Brain pericyte (primary cell): ENCODE measurements at regions not wholly inside any gene's neighbourhood (a gene's known extent, or its start where the extent isn't known, plus 50 kb on each side); places are given as distances from the start of the nearest gene placed in this dataset.
"Not testable (repeated sequence)": the region's sequence is repeated elsewhere in the genome, so short reads cannot be mapped to it uniquely, and the experiment has no call there.

ENCODE experiments used
- DNase-seq: peaks from one replicate; pipeline ENCODE4 v3.0.0-alpha.2; 2012; ENCODE audit warnings: low read depth, low spot score

DNA sequence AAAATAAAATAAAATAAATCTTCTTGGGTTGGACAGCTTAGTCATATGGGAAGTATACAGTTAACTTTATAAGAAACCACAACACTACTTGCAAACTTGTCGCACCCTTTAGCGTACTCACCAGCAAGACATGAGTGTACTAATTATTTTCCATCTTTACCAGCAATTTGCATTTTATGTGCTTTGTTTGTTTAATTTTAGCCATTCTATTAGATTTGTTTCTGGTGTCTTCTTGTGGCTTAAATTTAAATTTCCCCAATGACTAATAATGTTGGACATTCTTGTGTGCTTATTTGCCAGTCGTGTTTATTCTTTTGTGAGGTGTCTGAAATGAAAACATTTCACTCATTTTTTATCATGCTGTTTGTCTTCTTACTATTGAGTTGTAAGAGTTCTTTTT is 1172.2 kb upstream of the CITED2 start:
- DNase-seq, result no peak

DNA sequence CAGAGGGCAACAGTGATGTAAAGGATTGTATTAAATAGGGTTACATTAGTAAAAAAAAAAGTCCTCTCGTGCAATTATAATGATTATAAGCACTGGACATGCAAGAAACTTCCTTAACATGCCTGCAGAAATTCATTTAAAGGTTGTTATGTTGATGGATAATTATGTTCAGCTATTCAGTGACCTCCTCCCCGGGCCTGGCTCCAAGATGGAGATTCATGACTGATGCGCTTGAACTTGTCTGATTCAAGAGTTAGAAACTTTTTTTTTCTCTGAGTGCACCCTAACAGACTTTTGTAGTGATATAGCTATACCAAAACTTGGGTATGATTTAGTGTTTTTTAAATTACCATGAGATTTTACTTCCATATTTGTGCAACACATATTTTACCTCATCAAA is 1170.0 kb upstream of the CITED2 start:
- no peak for DNase-seq

DNA sequence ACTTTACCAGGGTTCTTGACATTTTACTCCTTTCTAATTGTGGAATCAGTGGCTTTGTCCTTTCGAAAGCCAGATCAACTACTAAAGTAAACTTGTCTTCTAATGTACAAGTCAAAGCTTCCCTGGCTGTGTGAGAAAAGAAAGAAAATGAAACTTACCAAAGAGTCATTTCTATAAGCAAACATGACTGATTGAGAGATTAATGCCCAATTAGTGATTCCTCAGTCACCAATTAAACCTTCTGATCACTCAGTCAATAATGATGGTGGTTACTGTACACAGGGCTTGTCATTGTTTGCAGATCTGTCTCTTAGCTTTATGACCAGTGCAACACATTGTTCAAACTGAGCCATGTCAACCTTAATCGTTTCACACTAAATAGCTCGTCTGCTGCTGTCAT is 1168.4 kb upstream of the CITED2 start:
- no peak for DNase-seq

DNA sequence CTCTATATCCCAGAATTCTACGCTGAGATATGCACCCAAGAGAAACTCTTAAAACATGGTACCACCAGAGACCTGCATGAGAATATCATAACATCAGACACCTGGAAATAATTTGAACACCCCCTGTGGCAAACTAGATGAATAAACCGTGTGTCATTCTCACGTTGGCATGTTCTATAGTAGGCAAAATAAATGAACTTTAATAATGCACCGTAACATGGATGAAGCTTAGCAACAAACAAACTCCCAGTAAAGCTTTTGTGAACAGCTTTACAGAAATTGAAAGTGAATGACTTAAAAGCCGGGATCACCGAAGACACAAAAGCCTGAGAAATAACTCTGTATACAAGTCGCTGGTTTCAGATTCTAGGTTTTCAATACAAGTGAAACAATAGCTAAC is 1166.8 kb upstream of the CITED2 start:
- DNase-seq, result no peak

DNA sequence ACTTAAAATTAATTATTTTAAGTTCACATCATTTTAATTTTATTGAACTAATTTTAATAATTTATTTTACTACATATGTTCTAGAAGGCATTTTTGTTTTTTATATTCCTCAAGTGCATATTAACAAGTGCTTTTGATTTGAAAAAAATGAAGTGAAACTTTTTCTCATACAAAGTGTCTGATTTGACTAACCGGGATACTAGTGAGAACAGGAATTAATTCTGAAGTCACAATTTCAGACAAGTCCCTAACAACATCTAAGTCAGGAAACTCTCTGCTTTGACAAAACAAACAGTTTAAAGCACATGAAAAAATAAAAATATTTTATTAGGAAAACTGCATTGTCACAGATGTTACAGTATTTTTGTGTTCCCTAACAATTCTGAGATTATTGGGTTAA is 1166.3 kb upstream of the CITED2 start:
- no peak for DNase-seq

DNA sequence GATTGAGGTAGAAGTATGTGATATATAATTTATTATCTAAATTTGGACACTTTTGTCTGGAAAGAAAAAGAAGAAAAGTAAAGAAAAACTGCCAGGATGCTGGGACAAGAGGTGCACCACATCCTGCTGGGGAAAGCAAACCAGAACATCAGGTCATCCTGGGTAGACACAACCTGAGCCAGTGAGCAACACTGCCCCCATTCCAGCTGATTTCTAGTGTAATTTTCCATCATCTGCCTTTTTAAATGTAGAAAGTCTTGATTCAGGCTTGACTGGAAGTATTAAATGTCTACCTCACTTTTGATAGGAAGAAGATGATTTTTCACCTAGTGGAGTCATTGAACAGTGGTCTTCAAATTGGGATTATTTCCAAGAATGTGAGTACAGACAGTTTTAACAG is 1164.5 kb upstream of the CITED2 start:
- no peak for DNase-seq

DNA sequence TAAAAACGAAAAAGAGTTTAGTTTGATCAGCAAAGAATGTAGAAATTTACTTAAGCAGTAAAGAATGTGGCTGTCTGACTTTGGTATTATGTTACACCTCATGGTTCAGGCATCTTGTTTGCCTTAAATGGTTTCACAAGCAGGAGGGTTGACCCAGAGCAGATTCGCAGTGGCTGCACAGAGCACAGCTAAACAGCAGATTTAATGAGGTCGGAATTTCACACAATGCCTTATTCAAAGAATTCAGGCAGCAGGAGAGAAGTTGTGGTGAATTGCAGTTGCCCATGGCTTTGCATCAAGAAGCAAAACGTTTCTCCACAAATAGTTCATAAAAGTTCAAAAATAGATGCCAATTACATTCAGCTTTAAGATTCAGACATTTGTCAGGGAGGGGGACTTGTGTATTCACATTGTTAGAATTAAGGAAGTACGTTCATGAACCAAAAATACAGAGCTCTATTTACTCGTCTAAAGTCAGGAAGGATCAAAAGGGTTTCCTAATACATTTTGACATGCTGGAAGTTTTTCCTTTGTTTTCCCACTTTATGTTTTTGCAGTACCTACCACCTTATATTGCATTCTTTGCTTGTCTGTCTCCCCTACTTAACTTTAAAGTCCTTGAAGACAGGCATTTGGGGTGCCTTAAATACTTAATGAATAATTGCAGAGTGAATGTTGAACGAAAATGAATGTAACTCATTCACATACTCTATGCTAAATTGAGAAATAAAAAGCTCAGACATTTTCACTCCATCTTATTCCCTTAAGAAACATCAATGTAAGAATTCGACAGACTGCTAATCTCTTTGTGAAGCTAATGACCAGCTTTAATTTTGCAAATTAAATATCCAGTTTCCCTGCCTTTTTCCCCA is 1163.6 kb upstream of the CITED2 start:
- DNase-seq, result peak; percentile 55

DNA sequence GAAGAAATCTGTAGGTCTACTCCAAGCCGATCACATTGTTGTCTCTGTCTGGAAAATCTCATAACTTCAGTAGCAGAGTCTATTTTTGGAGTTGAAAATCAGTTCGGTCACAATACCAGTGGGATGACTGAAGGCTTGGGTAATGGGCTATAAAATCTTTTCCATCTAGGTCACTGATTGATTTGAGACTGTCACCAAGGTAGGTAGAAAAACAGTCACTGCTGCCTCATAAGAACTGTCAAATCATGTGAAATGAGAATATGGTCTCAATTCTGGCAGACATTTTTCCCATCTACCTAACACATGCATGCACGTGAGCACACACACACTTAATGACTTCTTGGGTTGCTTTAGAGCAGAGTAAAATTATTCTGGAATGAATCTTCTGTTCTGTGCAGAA is 1162.8 kb upstream of the CITED2 start:
- no peak for DNase-seq

DNA sequence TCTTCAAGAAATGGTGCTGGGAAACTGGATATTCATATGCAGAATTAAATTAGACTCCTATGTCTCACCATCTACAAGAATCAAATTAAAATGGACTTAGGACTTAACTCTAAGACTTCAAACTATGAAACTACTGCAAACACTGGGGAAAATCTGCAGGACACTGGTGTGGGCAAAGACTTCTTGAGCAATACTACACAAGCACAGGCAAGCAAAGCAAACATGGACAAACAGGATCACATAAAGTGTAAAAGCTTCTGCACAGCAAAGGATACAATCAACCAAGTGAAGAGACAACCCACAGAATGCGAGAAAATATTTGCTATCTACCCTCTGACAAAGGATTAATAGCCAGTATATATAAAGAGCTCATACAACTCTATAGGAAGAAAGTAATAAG is 1161.1 kb upstream of the CITED2 start:
- no peak for DNase-seq

DNA sequence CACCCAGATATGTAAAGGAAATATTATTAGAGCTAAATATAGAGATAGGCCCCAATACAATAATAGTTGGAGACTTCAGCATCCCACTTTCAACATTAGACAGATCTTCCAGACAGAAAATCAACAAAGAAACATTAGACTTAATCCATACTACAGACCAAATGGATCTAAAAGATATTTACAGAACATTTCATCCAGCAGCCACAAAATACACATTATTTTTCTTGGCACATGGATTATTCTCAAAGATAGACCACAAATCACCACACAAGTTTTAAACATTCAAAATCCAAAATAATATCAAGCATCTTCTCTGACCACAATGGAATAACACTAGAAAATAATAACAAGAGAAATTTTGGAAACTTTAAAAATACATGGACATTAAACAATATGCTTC is 1159.1 kb upstream of the CITED2 start:
- peak; percentile 45 for DNase-seq

DNA sequence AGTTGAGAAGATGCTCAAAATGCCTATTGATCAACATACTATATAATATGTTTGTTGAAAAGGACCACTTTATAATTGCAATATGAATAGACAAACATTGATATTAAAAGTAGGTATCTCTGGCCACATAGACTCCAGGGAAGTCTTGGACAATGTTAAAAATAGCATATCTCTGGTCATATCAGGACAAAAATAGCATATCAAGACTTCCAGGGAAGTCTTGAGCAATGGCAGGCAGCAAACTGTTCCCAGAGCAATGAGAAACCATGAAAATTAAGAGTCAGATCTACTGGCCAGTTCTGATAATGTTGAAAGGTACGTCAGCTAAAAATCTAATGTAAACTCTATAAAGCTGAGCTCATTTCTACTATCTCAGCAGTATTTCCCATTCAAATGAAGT is 1130.3 kb upstream of the CITED2 start:
- DNase-seq, result no peak

DNA sequence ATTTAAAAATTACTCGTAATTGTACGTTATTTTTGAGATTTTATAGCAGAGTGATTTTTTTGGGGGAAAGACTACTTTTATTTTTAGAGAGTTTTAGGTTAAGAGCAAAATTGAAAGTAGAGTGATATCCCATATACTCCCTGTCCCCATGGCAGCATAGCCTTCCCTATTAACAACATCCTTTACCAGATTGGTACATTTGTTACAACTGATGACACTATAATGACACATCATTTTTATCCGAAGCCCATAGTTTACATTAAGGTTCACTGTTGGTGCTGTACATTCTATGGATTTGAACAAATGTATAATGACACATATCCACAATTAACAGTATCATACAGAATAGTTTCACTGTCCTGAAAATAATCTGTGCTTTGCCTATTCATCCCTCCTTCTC is 1126.4 kb upstream of the CITED2 start:
- DNase-seq, result no peak

DNA sequence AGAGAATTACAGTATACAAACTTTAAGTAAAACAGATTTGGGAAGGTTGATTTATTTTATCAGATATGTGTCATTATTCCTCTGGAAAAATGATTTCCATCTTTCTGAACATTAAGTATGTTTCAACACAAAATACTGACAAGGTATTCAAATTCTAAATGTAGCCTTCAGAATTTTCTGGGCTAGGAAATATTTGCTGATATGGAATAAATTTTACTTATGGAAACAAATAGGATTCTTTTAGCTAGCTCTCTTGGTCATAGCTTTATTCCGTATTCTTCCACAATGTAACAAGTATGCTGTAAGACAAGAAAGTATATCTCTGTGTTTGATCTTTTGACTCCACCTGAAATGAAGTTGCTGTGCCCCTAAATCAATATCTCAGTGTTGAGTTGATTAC is 1125.2 kb upstream of the CITED2 start:
- DNase-seq, result no peak

DNA sequence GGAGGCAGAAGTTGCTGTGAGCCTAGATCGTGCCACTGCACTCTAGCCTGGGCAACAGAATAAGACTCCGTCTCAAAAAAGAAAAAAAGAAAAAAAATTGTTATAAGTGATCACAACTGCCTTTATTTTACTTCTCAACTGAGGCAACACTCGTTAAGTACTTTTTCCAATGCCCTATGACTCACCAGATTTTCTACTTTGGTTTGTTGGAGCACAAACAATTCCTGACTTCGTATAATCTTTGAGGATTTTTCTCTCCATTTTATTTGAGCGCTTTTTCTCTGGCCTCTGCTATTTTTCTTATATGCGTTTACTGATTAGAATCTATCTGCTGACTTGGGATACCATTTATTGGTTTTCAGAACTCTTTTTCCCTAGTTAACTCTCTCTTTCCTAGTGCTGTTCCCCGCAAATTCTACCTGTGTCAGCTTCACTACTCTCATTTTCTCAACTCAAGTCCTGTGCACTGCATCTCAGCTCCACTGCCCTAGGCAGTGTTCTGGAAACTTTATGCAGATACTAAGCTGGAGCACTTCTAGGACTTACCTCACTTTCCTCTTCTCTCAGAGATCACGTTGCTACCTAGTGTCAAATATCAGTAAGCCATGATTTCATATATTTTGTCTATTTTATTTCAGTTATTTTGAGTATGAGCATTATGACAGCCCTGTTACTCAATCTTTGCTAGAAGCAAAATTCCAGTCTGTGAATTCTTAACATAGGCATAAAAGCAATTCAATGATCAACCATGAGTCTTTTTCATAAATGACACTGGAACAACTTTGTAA is 1120.1 kb upstream of the CITED2 start:
- DNase-seq, result no peak

DNA sequence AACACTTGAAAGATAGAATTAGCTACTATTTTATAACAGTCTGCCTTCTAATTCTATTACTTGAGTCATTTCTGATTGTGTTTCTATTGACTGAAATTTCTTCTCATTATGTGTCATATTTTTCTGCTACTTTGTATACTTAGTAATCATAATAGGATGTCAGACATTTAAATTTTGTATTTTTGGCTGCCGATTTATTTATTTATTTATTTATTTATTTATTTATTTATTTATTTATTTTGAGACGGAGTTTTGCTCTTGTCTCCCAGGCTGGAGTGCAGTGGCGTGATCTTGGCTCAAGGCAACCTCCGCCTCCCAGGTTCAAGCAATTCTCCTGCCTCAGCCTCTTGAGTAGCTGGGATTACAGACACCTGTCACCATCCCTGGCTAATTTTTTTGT is 1119.0 kb upstream of the CITED2 start:
- DNase-seq, result not testable (repeated sequence)

DNA sequence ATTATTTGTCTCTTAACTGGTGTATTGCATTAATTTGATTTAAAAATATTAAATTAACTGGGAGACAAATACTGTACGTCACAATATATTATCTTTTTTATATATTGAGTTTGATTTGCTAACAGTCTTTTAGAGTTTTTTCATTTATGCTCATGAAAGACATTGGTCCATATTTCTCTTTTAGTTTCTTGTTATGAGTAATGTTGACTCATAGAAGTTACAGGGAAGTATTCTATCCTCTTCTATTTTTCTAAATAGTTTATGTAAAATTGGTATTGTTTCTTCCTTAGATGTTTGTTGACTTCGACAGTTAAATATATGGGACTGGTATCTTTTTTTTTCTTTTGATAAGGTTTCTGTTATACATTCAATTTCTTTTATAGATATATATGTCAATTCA is 1115.6 kb upstream of the CITED2 start:
- no peak for DNase-seq

DNA sequence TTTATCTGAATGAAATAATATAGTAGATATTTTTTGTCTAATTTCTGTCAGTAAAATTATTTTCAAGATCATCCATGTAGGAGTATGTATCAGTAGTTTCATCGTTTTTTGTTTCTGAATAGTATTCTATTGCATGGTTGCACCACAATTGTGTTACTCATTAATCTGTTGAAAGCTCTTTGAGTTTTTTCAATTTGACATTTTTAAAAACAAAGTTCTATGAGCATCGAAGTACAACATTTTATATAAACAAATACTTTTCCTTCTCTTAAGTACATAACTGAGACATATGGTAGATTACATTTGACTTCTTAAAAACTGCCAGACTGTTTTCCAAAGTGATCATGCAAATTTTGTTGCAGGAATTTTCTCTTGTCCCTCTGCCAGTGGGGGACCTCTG is 1113.1 kb upstream of the CITED2 start:
- DNase-seq, result no peak

DNA sequence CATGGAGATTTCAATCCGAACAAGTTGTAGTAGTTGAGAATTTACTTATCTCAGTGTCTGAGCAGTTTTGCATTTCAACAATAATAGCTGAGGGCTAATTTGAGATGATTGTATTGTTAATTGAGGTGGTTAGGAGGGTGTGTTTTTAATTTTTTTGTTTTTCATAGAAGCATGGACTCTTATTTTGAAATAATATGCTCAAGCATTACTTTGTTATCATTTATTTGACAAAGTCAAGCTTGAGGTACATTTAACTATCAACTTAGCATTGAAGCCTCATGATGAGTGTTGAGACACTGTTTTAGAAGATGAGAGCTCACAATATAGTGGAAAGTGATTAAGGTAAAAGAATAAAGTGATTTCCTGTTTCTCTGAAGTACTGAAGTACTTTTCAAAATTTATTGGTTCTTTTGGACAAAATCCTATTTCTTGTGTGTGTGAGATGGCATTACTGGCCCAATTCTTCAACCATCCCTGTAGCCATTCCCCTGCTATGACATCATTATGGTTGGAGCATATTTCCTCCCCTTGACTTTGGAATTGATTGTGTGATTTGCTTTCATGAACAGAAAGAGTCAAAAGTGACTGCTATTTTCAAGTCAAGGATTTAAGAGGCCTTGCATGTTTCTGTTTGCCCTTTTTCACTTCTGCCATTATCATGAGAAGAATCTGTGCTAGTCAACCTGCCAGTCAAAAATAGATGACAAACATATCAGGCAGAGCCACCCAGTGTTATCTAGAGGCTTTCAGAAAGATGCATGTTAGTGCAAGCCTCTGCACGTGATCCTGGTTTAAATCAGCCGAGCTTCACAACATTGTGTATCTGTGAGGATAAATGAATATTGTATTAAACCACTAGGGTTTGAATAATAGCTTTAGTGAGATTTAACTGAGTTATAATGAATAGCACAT is 1112.3 kb upstream of the CITED2 start:
- no peak for DNase-seq

DNA sequence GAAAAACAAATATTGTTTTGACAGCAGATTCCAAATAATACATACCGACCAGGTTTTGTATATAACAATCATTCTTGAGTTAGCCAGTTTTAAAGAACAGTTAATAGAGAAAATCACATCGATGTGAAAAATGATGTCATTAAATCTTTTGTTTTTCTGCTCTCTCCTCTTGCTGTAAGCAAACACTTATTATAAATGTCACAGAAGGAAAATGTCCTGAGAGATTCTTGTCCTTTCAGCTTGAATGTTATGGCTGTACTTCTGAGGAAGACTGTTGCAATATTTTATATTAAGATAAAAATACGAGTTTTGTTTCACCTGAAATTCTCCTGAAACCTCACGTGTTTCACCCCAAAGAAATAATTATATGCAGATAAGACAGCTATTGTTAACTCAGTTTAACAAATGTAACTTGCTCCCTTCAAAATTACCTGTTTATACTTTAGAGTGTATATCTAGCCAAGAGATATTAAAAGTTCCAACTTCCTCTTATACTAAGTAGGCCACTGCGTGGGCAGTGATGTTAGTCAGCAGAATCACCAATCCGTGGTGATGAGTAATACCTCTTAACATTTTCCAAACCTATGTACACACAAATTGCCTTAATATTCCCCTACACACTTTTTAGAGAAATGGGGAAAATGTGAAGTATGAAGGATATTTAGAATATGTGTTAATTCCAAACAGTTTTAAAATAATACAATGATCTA is 1111.4 kb upstream of the CITED2 start:
- no peak for DNase-seq

DNA sequence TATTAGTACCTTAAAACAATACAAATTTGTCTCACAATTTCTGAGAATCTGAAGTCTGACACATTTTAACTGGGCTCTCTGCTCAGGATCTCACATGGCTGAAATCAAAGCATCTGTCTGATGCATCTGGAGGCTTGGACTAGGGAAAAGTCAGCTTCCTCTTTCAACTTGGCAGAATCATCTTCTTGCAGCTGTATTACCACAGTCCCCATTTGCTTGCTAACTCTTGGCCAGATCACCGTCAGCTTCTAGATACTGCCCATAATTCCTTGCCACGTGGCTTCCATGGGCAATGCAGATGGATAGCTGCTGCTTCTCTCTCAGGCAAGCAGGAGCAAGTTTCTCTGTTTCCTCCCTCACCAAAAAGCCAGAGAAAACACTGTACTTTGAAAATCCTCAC is 1106.4 kb upstream of the CITED2 start:
- DNase-seq, result no peak

DNA sequence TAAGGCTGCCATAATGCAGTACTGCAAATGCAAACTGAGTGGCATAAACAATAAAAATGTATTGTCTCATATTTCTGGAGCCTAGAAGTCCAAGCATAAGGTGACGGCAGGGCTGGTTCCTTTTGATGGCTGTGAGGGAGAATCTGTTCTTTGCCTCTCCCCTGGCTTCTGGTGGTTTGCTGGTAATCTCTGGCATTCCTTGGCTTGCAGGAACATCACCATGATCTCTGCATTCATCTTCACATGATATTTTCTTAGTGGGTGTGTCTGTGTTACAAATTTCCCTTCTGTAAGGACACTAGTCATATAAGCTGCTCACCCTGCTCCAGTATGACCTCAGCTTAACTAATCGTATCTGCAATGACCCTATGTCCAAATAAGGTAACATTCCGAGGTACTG is 1104.2 kb upstream of the CITED2 start:
- DNase-seq, result no peak
